HG03139 (cell line): ENCODE measurements at regions not wholly inside any gene's neighbourhood (a gene's known extent, or its start where the extent isn't known, plus 50 kb on each side); places are given as distances from the start of the nearest gene placed in this dataset.
A peak's percentile ranks its signal among the peaks of the same experiment; 100 is the strongest.
"Not testable (repeated sequence)": the region's sequence is repeated elsewhere in the genome, so short reads cannot be mapped to it uniquely, and the experiment has no call there.

Source experiments
- ATAC-seq: cut with Tn5 transposase; IDR thresholded peaks from one replicate; pipeline ENCODE4 v1.9.1; 2021; ENCODE audit not compliant: unreplicated experiment

DNA sequence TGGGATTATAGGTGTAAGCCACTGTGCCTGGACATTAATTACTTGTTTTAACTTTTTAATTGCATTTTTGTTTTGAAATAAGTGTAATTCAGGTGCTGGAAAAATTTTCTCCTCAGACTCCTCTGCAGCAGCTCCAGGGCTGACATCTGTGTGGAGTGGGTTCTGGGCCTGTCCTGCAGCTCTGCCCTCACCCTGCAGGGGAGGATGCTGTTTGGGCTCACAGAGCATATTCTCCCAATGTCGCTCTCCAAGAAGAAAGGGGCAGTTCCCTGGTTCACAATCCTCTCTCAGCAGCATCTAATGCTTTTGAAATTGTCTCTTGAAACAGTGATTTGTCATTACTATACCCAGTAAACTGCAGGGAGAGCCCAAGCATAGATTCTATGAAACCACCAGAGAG is 995.7 kb downstream of the TMEM121 start:
- ATAC-seq: not testable (repeated sequence)

DNA sequence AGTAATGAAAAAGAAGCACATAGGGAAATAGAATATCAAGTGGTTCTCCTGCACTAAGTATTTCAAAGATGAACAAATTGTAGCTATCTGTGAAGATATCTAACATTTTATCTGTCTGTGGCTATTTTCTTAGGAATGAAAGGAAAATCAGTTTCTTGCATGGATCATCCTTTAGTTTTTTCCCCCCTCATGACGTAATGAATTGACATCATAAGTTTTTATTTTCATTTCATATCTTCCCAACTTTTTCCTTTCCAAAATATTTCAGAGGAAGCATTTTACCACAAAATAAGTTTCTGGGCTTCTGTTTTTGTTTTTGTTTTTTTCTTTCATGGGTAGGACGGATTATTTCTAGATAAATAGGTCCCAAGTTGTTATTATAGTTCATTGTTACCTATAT is 996.6 kb downstream of the TMEM121 start:
- no peak for ATAC-seq

GRCh38 chr14:106528717-106529116 is 1002.3 kb downstream of the TMEM121 start:
- ATAC-seq: no peak

DNA sequence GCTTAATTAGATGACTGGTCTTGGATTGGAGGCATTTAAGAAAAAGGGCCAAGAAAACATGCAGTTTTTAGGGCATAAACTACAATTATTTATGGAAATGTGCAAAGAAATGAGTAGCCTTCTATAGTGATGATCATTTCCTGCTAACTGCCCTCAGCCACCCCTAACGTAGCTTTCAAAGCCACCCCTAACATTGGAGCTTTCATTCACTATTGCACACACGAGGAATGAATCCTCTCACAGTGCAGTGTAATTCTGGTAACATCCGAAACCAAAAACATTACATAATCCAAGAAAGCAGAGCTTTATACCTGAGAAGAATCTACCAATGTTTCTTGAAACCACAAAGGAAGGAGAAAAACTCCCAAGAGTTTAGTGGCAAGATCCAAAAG is 1003.6 kb downstream of the TMEM121 start:
- ATAC-seq: no peak

DNA sequence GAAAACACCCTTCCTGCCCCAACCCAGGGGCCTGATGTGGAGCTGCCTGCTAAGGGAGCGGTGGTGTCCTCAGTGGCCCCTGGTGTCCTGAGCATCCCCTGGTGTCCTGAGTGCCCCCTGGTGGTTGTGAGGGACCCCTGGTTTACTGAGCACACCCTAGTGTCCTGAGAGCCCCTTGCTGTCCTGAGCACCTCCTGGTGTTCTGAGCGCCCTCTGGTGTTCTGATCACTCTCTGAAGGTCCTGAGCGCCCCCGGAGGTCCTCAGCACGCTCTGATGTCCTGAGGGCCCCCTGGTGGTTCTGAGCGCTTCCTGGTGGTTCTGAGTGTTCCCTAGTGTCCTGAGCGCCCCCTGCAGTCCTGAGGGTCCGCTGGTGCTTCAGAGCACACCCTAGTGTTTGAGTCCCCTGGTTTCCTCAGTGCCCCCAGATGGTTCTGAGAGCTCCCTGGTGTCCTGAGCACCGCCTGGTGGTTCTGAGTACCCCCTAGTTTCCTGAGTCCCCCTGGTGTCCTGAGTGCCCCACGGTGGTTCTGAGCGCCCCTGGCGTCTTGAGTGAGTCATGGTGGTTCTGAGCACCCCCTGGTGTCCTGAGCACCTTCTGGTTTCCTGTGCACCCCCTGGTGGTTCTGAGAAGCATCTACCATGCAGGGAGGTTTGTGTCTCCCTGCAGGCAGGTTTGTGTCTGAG is 1004.2 kb downstream of the TMEM121 start:
- ATAC-seq: no peak

GRCh38 chr14:106537597-106537996 is 1011.2 kb downstream of the TMEM121 start:
- ATAC-seq: not testable (repeated sequence)

GRCh38 chr14:106538201-106538600 is 1011.8 kb downstream of the TMEM121 start:
- no peak for ATAC-seq

DNA sequence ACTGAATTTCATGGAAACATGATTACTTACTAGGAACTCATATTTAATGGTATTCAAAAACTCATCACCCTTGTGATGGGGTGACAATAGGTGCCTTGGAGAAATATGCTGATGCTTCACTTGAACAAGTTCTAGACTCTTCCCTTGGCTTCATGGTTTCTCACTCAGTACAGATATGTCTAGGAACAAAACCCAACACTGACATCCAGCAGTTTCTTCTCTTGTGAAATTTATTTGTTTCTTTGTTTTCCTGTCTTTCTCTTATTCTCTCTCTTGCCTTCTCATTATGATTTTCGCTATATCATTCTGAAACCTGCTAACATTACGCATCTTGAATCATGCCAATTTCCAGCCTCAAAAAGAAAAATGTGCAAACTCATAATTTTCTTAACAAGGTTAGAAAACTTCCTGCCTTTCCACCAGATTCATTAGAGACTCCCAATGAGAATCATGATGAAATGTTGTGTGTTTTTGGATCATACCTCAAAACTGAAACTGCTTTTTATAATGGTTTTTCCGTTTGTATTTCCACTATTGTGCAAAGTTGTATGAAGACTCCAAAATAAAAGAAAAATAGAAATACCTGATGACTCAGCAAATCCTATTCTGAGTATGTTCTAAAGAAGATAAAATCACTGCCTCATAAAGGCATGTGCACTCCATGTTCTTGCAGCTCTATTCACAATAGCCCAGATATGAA is 1021.5 kb downstream of the TMEM121 start:
- no peak for ATAC-seq

DNA sequence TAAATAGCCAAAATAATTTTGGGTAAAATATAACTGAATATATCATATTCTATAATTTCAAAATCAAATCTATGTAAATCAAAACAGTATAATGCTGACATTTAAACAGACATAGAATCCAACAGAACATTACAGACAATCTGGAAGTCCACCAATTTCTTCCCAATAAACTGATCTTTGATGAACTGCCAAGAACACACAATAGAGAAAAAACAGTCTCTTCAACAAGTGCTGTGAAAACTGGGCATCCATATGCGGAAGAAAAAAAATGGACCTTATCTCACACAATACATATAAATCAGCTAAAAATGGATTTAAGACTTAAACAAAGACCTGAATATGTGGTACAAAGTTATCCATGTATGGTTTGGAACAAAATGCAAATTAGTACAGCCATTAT is 1022.7 kb downstream of the TMEM121 start:
- no peak for ATAC-seq

- no peak for ATAC-seq
Observed at GRCh38 chr14:106551265-106551664, 1024.9 kb downstream of the TMEM121 start.

DNA sequence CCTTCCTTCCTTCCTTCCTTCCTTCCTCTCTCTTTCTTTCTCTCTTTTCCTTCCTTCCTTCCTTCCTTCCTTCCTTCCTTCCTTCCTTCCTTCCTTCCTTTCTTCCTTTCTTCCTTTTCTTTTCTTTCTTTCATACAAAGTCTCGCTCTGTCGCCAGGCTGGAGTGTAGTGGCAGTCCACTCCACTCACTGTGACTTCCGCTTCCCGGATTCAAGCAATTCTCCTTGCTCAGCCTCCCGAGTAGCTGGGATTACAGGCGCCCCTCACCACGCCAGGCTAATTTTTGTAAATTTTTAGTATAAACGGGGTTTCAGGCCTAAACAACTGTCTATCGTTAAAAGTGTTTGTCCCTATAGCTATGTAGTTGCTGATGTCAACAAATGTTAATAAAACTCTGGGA is 1029.8 kb downstream of the TMEM121 start:
- not testable (repeated sequence) for ATAC-seq

DNA sequence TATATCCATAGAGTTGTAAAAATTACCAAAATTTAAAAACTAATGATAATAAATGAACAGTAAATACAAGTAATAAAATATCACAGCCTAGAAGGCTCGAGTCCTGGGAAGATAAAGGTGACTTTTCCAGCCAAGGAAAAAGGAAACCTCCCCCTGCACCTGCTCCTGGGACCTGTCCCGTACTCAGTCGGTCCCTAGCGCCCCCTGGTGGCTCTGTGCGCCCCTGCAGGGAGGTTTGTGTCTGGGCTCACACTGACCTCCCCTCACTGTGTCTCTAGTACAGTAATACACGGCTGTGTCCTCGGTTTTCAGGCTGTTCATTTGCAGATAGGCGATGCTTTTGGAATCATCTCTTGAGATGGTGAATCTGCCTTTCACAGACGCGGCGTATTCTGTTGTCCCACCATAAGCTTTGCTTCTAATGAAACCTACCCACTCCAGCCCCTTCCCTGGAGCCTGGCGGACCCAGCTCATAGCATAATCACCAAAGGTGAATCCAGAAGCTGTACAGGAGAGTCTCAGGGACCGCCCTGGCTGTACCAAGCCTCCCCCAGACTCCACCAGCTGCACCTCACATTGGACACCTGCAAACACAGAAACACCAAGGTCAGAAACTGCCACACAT is 1030.4 kb downstream of the TMEM121 start:
- ATAC-seq: no peak

GRCh38 chr14:106562451-106562850 is 1036.1 kb downstream of the TMEM121 start:
- ATAC-seq: no peak

DNA sequence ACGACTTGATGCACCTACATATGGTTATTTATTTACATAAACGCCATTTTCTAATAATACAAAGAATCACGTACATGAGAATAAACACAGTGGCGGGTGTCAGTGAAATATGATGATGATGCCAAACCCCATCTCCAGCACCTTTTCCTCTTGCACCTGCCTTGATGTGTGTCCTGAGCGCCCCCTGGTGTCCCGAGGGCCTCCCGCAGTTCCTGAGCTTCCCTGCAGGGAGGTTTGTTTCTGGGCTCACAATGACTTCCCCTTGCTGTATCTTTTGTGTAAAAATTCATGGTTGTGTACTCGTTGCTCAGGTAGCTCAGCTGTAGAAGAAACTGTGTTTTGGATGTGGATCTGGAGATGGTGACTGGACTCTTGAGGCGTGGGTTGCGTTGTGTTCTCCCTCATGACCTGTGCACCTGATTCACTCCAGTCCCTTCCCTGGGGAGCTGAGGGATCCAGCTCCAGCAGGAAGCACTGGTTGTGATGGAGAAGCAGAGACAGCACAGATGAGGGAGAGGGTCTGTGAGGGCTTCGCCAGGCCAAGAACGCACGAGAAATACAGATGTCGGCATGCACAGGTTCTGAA is 1037.8 kb downstream of the TMEM121 start:
- no peak for ATAC-seq

DNA sequence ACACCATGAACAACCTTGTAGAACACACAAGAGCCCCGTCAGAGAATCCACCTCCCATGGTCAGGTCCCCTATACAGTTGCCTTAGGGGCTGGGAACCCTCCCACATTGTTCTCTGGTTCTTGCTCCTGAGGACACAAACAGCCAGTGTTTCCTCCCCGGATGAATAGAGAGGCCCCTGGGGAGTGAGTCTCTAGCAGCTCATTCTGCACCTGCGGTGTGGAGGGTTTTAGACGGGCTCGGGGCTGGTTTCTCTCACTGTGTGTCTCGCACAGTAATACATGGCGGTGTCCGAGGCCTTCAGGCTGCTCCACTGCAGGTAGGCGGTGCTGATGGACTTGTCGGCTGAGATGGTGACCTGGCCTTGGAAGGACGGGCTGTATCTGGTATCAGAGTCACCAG is 1052.1 kb downstream of the TMEM121 start:
- ATAC-seq: no peak

DNA sequence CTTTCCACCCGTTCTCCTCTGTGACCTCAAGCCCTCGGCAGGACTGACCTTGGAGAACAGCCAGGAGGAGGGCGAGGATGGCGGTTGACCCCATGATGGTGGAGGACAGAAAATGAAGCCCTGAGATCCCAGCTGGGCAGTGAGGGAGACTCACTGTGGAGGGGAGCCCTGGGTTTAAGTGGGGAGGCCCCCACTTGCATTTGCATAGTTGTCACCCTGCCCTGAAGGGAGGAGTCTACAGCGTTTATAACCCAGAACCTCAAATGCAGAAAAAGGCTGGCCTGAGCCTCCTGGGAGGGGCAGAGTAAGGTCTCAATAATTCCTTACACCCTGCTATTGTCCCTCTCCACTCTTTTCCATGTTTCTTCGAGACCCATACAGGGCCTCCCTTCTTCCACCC is 1052.7 kb downstream of the TMEM121 start:
- ATAC-seq: no peak

DNA sequence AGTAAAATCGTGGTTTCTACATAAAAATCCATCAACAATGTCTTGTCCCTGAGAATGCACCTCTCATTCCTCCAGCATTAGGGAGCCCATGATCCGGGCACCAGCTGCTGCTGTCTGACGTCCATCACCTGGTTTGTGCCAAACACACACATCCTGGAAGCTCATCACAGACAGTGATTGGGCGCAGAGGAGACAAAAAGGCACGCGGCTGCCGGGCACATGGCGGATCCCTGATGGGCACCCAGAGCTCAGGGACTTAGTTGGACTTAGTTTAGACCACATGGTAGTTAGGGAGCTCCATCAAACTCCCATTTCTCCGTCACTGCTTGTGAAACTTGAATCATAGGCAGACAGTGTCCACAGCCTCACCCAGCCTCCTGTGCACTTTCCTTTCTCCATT is 1059.3 kb downstream of the TMEM121 start:
- no peak for ATAC-seq

DNA sequence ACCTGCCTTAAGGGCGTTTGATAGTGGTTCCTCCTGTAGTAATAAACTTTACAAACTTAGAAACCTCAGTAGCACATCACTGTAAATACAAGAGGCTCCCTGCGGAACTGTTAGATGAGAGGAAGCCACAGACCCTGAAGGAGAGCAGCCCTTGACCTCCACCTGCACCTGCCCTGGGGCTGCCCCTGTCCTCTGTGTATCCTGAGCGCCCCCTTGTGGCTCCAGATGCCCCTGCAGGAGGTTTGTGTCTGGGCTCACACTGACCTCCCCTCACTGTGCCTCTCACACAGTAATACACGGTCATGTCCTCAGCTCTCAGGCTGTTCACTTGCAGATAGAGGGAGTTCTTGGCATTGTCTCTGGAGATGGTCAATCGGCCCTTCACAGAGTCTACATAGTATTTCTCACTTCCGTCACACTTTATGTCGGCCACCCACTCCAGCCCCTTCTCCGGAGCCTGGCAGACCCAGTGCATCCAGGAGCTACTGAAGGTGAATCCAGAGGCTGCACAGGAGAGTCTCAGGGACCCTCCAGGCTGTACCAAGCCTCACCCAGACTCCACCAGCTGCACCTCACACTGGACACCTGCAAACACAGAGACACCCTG is 1059.8 kb downstream of the TMEM121 start:
- ATAC-seq: peak; percentile 71

DNA sequence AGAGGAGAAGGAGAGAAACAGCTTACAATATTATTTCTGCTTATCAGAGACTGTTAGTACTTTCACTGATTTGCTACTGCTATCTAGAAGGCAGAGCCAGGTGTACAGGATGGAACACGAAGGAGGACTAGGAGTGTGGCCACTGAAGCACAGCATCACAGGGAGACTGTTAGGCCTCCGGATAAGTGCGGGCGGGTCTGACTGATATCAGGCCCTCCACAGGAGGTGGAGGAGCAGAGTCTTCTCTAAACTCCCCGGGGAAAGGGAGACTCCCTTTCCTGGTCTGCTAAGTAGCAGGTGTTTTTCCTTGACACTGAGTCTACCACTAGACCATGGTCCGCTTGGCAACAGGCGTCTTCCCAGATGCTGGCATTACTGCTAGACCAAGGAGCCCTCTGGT is 1065.2 kb downstream of the TMEM121 start:
- ATAC-seq: not testable (repeated sequence)

- not testable (repeated sequence) for ATAC-seq
Observed at GRCh38 chr14:106592115-106592852, 1065.9 kb downstream of the TMEM121 start.

DNA sequence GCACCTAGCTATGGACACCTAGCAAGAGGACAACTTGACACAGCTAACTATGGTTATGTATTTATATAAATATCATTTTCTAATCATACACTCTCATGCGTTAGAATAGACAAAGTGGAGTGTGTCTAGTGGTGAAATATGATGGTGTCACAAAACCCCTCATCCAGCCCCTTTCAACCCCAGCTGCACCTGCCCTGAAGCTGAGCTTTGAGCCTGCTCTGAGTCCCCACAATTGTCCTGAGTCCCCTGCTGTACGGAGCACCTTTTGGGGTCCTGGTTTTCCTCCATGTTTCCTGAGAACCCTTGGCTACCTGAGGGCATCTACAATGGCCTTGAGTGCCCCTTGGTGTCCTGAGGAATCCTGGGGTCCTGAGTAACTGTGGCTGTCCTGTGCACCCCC is 1072.8 kb downstream of the TMEM121 start:
- ATAC-seq: no peak
